ENCODE measurements at regions not wholly inside any gene's neighbourhood (a gene's known extent, or its start where the extent isn't known, plus 50 kb on each side); places are given as distances from the start of the nearest gene placed in this dataset.

DNA sequence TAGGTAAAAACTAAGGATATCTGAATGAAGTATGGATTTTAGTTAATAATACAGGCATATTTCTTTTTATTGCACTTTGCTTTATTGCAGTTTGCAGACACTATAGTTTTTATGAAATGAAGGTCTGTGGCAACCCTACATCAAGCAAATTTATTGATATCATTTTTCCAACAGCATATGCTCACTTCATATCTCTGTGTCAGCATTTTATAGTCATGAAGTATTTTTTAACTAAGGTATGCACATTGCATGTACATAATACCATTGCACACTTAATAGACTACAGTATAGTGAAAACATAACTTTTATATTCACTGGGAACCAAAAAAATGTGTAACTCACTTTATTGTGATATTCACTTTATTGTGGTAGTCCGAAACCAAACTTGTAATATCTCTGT lies 236.3 kb downstream of the SUCLA2 start:
- H3K4me3 ChIP-seq (replicated peaks in 1 of 3; ENCODE audit: insufficient read depth in 1 of 3, low read depth in 2 of 3, low read length in 3 of 3) = no peak overlapping the region
- H3K4me1 ChIP-seq (ENCODE audit: insufficient read depth, low read length) = no peaks in the 10 kb centered on the region
- in situ Hi-C loops (cut with HindIII; ENCODE audit: extremely low pct_ligation_motif_present, low pct_unique_long_range_greater_than_20kb) = loop anchor here (25.0 kb wide), 1 partner anchor 928 kb away; no protein-coding TSS in a partner anchor
- H3K9ac ChIP-seq (ENCODE audit: insufficient read depth, low read depth, low read length) = no peak overlapping the region
- WGBS (ENCODE audit: low lambda C conversion rate) = 36% methylated on average over 1 of the region's 1 CpG
- H4K20me1 ChIP-seq (ENCODE audit: insufficient read depth, low read length) = no peaks in the 10 kb centered on the region
- no peak for ATAC-seq
- H3K79me2 ChIP-seq (ENCODE audit: insufficient read depth, low read length) = no peaks in the 10 kb centered on the region
- CTCF ChIA-PET (ENCODE audit: low intra/inter-chr PET ratio, low total read pairs) = no interaction called here
- H3K27me3 ChIP-seq (ENCODE audit: control insufficient read depth in 1 of 2, insufficient read depth in 2 of 2, low read length in 2 of 2) = no peaks in the 10 kb centered on the region
- H3K27ac ChIP-seq (ENCODE audit: extremely low read length, insufficient read depth, low read length) = no peak overlapping the region
- no peaks in the 10 kb centered on the region for H3K36me3 ChIP-seq (replicated peaks in 1 of 2; ENCODE audit: control insufficient read depth in 1 of 2, insufficient read depth in 2 of 2, low read length in 2 of 2)
- H3K9me3 ChIP-seq (ENCODE audit: low read length) = no peaks in the 10 kb centered on the region
- H3K4me2 ChIP-seq (ENCODE audit: low read depth, low read length) = no peak overlapping the region
- H2AFZ ChIP-seq (ENCODE audit: low read length) = no peak overlapping the region
- POLR2A ChIA-PET = no interaction called here
- FAIRE-seq = no peak
- DNase-seq (ENCODE audit: low spot score) = no peak
- no TSS peak for BruUV-seq (replicated peaks)
- TF ChIP-seq MAFF (IDR thresholded peaks at IDR 0.05; ENCODE audit: low read depth, low read length) (peak; percentile 71), PPARG (CRISPR knock-in tag; conservative IDR thresholded peaks at IDR 0.05) (no peak), MAFK (conservative IDR thresholded peaks at IDR 0.05 in 1 of 2, IDR thresholded peaks at IDR 0.05 in 1 of 2; ENCODE audit: low read length in 2 of 2) (peak; percentile 68 to 83)
- intact Hi-C loops (cut with micrococcal nuclease; ENCODE audit: unreplicated experiment) = no loop called here

DNA sequence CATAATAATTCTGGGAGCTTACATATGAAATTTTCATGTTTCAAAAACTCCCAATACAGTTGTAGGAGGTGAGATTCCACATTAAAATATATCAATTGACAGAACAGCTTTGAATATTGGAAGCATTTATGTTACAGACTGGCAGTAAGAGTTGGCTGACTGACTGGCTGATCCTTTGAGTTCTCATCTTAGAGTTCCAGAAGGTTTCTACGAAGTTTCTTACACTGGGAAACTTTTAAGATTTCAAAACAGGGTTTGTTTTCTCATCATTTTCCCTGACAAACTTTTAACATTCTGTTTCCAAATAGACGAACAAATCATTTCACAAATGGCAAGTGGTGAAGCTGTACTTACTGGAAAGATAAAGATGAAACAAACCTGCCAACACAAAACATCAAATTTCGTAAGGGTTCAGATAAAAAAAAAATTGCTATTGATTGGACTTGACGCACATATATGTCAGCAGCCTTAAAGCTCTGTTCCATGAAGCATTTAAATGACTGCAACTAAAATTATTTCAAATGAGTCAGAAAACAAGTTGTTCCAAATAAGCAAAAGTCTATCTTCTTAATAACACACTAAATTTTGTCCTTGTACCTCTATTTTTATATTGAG lies 243.5 kb downstream of the SUCLA2 start:
- ChIA-PET POLR2A (no interaction called here), CTCF (ENCODE audit: low intra/inter-chr PET ratio, low total read pairs) (no interaction called here)
- DNase-seq (ENCODE audit: low spot score) (no peak), ATAC-seq (no peak), FAIRE-seq (no peak)
- Histone ChIP-seq H3K4me2 (ENCODE audit: low read depth, low read length) (no peak overlapping the region), H3K36me3 (replicated peaks in 1 of 2; ENCODE audit: control insufficient read depth in 1 of 2, insufficient read depth in 2 of 2, low read length in 2 of 2) (no peaks in the 10 kb centered on the region), H3K9me3 (ENCODE audit: low read length) (no peaks in the 10 kb centered on the region), H2AFZ (ENCODE audit: low read length) (no peak overlapping the region), H3K27ac (ENCODE audit: extremely low read length, insufficient read depth, low read length) (no peak overlapping the region), H3K27me3 (ENCODE audit: control insufficient read depth in 1 of 2, insufficient read depth in 2 of 2, low read length in 2 of 2) (no peaks in the 10 kb centered on the region), H4K20me1 (ENCODE audit: insufficient read depth, low read length) (no peaks in the 10 kb centered on the region), H3K4me3 (replicated peaks in 1 of 3; ENCODE audit: insufficient read depth in 1 of 3, low read depth in 2 of 3, low read length in 3 of 3) (no peak overlapping the region), H3K79me2 (ENCODE audit: insufficient read depth, low read length) (no peaks in the 10 kb centered on the region), H3K9ac (ENCODE audit: insufficient read depth, low read depth, low read length) (no peak overlapping the region), H3K4me1 (ENCODE audit: insufficient read depth, low read length) (no peaks in the 10 kb centered on the region)
- no TSS peak for BruUV-seq (replicated peaks)
- TF ChIP-seq ZNF841 (CRISPR knock-in tag; IDR thresholded peaks at IDR 0.05; ENCODE audit: borderline replicate concordance) (no peak), ZFP90 (CRISPR knock-in tag; IDR thresholded peaks at IDR 0.05; ENCODE audit: borderline replicate concordance) (no peak), MTA1 (CRISPR knock-in tag; IDR thresholded peaks at IDR 0.05; ENCODE audit: borderline replicate concordance) (no peak)
- 44% methylated on average over 4 of the region's 4 CpGs for WGBS (ENCODE audit: low lambda C conversion rate)
- intact Hi-C loops (cut with micrococcal nuclease; ENCODE audit: unreplicated experiment) (no loop called here), in situ Hi-C loops (cut with HindIII; ENCODE audit: extremely low pct_ligation_motif_present, low pct_unique_long_range_greater_than_20kb) (loop anchor here (25.0 kb wide), 1 partner anchor 920 kb away; no protein-coding TSS in a partner anchor)

Measured in HepG2 (cell line).